Daoy (cell line): ENCODE measurements at regions not wholly inside any gene's neighbourhood (a gene's known extent, or its start where the extent isn't known, plus 50 kb on each side); places are given as distances from the start of the nearest gene placed in this dataset.
"Not testable (repeated sequence)": the region's sequence is repeated elsewhere in the genome, so short reads cannot be mapped to it uniquely, and the experiment has no call there.

Source experiments
- DNase-seq: peaks from one replicate; pipeline ENCODE4 v3.0.0-alpha.2; 2015; ENCODE audit warnings: low read depth

DNA sequence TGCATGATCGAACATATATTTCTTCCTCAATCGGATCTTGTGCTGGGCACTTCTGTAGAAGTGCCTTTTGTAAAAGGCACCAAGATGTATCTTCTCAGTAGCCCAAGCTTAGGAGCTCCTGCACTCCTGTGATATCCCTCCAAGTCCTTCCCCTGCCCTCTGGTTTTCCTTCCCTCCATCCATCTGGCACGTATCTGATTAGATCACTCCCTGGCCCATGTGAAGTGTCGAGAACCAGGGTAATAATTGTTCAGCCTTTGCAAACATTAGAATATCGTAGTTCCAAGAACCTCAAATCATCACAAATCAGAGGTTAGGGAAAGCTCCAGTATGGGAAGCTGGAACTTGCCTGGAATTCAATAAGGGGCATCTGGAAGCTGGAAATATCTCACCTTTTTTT is 221.1 kb upstream of the AUTS2 start:
- DNase-seq: no peak

DNA sequence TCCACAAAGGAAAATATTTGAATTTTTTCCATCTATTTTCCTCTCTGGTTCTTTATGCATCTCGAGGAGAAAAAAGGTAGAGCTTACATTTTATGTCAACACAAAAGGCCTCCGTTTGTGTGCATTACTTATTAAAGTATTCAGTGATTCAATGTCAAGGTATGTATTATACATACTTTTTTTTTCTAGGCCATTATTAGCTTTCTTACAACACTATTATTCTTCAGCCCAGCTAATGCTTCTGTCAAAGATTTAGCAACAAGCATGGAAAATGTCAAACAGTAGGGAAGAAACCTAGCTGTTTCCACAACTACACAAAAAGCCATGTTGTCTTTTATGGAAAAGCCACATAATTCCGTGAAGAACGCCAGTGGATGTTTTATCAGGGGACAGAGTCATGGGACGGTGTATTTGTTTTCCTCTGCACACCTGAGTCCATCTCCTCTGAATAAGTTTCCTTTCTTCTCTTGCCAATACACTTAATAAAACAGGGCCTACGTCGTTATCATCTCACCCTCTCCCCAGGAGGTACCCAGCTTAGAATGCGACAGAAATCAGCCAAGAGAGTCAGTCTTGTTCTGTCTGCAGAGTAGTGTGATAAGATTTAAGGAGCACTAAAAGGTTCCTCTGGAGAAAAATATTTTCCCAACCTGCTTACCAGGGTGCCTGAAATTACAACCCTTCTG is 209.7 kb upstream of the AUTS2 start:
- DNase-seq: no peak

DNA sequence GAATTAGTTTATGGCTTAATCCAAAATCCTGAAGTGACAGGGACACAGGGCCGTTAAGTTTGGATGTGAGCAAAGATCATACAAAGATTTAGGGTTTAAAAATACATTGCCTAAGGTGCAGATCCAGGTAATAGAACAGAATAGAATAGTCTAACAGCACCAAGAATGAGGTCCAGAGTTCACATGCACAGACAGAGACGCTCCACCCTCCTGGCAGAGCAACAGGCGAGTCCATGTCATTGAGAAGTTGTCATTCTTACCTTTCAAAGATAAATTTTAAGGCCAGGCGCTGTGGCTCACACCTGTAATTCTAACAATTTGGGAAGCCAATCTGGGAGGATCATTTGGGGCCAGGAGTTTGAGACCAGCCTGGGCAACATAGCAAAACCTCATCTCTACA is 209.1 kb upstream of the AUTS2 start:
- DNase-seq: no peak

DNA sequence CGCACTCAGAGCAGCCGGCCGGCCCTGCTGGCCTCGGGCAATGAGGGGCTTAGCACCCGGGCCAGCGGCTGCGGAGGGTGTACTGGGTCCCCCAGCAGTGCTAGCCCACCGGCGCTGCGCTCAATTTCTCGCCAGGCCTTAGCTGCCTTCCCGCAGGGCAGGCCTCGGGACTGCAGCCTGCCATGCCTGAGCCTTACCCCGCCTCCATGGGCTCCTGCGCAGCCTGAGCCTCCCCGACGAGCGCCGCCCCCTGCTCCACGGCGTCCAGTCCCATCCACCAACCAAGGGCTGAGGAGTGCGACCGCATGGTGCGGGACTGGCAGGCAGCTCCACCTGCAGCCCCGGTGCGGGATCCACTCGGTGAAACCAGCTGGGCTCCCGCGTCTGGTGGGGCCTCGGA is 204.4 kb upstream of the AUTS2 start:
- DNase-seq: not testable (repeated sequence)

DNA sequence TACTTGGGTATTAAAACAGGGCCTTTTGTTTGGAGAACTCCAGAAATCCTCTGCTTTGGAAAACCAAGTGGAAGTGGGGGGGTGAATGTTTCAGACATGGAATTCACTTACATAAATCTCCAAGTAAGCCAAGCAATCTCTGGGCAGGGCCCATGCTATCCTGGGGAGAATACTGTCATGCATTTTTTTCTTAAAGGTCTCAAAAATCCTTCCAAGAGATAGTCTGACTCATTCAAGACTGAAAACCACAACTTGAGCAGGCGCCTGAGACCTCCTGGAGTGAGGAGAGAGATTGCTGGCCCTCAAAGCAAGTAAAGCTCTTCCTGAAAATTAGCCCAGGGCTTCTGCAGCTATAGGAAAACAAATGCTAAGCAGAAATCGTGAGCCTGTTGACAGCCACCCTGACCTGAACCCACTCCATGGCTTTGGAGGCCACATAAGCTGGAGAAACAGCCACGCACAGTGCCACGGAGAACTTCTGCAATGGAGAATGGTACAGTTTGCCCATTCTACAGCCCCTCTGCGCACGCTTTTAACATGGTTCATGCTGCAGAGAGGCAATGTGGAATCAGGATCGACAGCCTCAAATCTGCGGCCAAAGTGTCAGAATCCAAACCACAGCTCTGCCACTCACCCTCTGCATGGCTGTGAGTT is 203.1 kb upstream of the AUTS2 start:
- DNase-seq: peak; percentile 89

DNA sequence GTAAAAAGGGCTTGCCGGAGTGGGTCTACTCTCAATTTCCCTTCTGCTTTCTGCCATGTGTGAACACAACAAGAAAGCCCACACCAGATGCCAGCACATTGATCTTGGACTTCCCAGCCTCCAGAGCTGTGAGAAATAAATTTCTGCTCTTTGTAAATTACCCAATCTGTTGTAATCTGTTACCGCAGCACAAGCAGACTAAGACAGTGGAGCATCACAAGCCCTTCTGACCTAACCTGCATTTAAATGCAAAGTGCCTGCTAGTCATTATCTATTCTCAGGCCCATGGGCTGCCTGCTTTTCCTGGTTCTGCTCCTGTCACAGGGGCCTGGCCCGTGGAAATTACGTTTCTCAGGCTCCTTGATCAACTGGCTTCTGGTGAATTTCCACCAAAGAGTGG is 199.3 kb upstream of the AUTS2 start:
- DNase-seq: no peak

DNA sequence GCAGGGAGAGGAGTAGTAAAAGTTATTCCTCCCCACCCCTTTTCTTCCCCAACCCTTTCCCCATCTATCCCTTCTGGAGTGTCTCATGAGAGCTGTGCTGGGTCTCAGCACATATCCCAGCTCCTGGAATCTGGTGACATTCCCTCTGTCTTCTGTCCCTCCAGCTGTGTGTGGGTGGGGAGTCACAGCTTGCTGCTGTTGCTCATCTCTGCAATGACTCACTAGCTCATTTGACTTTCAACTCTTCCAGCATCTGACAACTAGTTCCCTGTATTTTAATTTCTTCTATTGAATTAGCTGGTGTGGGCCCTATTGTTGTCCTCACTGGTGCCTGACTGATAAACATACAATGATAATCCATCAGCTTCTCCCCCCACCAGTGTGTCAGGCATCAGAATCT is 198.9 kb upstream of the AUTS2 start:
- peak; percentile 78 for DNase-seq

DNA sequence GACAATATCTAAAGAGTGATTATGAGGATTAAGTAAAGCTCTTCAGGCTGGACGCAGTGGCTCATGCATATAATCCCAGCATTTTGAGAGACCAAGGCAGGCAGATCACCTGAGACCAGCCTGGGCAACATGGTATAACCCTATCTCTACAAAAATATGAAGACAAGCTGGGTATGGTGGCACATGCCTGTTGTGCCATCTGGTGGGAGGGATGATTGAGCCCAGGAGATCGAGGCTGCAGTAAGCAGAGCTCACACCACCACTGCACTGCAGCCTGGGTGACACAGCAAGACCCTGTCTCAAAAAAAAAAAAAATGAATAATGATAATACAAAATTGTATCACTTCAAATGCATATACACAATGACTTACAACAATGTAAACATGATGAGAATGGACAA is 195.6 kb upstream of the AUTS2 start:
- DNase-seq: no peak

DNA sequence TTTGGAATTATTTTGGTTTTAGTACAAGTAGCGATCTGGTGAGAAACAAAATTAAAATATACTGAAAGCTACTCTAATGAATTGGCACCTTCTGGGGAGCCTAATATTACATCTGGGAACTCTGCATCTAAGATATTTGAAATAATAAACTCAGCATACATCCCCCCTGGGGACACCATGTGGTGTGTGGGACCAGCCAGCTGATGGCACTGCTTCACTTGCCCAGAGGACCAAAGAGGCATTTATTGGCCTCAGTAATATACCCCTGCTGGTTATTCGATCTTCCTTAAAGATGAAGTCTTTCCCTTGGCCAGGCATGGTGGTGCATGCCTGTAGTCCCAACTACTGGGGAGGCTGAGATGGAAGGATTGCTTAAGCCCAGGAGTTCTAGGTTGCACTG is 195.1 kb upstream of the AUTS2 start:
- DNase-seq: peak; percentile 48

DNA sequence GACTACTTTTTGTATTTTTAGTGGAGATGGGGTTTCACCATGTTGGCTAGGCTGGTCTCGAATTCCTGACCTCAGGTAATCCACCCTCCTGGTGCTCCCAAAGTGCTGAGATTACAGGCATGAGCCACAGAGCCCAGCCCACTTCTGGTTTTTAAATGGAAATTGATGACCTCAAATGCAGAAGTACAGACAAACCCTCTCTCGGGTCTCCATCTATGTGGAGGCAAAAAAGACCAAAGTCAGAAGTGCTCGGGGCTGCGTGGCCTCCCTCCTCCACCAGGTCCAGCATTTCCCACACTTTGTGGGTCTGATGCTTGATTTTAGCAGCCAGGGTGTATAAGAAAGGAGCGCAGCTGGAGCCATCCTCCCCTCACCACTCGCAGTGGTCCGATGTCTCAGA is 187.3 kb upstream of the AUTS2 start:
- DNase-seq: no peak

DNA sequence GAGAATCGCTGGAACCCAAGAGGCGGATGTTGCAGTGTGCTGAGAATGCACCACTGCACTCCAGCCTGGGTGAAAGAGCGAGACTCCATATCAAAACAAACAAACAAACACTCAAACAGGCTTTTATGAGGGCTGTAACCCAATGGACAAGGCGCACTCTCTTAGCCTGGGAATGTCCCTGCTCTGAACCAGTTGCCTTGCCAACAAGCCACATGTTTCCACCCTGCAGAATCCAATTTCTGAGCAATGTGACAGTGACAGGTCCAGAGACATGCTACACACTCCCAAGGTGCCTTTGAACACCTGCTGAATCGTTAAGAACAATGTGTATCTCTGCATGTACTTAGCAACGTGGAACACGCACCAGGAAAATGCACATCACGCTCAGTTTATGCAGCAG is 186.8 kb upstream of the AUTS2 start:
- DNase-seq: no peak

DNA sequence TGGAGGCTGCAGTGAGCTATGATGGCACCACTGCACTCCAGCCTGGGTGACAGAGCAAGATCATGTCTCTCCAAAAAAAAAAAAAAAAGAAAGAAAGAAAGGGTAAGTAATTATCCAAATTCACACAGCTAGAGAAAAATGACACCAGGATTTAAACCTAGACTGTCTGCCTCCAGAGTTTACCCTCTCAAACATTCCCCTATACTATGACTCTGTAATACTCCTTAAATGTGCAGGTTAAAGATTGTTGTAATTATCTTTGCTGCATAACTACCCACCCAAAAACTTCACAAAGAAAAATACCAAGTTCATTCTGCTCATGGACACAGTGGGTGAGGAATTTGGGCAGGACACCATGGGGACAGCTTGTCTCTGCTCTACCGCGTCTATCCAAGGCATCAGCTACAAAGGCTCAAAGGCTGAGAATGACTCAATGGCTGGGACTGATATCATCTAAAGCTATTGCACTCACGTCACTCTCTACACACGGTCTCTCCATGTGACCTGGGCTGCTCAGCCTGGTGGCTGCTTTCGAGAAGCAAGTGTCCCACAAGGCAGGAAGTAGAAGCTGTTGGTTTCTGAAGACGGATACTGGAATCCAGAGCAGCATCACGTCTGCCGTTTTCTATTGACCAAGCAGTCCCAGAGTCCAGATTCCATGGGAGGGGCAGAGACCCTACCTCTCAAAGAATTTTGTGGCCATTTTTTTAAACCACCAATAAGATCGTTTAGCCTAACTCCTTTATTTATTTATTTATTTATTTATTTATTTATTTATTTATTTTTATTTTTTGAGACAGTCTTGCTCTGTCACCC is 185.7 kb upstream of the AUTS2 start:
- peak; percentile 88 for DNase-seq

DNA sequence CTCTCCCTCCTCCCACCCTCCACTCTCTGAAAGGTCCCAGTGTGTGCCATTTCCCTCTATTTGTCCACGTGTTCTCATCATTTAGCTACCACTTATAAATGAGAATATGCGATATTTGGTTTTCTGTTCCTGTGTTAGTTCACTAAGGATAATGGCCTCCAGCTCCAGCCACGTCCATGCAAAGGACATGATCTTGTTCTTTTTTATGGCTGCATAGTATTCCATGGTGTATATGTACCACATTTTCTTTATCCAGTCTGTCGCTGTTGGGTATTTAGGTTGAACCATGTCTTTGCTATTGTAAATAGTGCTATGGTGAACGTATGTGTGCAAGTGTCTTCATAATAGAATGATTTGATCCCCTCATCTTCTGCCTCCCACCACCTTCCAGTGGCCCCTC is 183.7 kb upstream of the AUTS2 start:
- no peak for DNase-seq

DNA sequence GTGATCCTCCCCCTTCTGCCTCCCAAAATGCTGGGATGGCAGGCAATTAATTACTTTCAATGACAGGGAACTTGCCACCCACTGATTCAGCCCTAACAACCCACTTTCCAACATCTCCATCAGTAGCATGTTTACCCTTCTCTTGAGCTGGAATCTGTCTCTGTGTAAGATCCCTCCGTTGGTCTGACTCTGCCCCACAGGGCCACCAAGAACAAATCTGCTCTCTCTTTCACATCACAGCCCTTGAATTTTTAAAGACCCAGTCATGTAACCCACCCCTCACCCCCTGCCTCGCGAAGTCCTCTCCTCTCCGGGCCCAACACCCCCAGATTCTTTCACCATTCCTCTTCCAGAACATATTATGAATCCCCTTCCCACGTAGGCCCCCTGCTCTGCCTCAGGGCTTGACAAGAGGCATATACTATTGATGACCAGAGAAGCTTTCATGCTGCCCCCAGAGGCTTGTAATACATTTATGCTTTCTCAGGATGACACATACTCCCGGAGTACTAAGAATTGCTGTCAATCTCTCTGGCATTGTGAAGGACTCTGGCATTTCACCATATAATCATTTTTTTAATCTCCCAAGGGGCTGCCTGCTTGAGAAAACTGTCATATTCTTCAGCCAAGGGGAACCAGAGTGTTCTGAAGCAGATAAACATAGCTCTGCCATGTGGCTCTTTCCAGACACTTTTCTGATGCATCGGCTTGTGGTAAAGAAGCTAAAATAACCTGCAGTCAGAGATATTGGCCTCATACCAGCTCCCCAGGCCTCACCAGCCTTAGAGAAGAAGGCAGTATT is 179.2 kb upstream of the AUTS2 start:
- no peak for DNase-seq

DNA sequence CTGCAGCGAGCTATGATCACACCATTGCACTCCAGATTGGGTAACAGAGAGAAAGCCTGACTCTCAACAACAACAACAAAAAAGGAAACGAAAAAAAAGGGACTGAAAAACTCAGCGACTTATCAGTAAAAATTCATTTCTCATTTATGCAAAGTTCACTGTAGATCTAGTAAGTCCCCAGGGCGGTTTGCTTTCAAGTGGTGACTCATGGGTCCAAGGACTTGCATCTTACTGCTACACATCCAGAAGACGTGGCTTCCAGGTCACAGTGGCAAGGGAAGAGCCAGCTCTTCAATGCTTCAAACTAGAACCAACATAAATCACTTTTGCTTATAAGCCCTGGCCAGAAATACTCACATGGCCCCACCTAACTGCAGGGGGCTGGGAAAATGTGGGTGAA is 178.3 kb upstream of the AUTS2 start:
- DNase-seq: peak; percentile 54

DNA sequence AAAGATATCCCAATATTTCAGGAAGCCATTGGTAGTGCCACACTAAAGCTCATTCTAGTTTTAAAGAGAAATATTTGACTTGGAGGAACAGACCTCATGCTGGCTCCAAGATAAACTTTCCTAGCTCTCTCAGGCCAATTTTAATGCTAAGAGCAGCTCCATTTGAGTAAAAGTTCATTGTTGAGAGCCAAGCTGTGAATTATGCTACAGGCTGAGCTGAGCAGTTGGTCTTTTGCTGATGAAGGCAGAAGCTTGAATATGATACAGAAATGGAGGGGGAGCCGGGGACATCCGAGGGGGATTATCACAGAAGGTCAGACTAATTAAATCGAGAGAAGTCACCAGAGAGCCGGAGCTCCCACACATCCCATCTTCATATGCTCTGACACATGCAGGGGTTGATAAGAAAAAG is 175.7 kb upstream of the AUTS2 start:
- DNase-seq: no peak

DNA sequence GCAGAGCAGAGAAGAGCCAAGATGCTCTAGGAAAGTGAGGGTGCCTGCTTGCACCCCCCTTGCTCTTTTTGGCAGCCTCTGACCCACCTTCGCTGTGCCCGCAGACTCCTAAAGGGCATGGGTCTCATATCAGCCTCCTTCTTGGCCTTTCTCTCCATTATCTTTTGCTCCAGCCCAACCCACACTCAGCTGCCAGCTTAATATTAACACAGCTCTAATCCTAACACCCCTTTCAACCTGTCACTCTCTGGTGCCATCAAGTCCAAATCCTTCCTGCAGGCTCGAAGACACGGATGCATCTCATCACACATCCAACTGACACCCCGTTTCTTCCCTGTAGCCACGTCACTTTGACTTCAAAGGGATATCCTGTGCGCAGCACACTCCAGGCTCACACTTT is 171.6 kb upstream of the AUTS2 start:
- DNase-seq: no peak

DNA sequence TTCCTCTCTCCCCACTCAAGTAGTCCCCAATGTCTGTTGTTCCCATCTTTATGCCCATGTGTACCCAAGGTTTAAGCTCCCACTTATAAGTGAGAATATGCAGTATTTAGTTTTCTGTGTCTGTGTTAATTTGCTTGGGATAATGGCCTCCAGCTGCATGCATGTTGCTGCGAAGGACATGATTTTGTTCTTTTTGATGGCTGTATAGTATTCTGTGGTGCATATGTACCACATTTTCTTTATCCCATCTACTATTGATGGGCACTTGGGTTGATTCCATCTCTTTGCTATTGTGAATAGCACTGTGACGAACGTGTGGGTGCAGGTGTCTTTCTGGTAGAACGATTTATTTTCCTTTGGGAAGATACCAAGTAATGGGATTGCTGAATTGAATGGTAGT is 170.2 kb upstream of the AUTS2 start:
- DNase-seq: no peak

DNA sequence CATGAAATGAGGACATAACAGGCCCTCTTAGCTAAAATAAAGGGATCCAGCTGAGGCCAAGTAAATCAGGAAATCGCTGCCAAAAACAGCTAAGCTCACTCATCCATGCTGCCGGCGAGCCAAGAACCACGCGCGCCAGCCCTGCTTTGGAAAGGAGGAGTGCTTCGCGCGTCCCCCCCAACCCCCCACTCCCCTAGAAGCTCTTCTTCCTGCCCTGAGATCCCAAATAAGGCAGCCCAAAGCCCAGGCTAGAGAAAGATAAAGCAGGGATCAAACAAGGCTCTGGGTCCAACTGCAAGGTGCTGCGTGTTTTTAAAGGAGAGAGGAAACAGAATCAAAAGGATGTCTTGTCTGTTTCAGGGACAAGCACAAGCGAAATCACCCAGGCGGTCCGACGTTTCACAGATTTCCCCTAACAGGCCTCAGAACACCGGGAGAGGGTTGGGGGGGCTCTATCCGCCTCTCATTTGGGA is 168.3 kb upstream of the AUTS2 start:
- DNase-seq: peak; percentile 55

DNA sequence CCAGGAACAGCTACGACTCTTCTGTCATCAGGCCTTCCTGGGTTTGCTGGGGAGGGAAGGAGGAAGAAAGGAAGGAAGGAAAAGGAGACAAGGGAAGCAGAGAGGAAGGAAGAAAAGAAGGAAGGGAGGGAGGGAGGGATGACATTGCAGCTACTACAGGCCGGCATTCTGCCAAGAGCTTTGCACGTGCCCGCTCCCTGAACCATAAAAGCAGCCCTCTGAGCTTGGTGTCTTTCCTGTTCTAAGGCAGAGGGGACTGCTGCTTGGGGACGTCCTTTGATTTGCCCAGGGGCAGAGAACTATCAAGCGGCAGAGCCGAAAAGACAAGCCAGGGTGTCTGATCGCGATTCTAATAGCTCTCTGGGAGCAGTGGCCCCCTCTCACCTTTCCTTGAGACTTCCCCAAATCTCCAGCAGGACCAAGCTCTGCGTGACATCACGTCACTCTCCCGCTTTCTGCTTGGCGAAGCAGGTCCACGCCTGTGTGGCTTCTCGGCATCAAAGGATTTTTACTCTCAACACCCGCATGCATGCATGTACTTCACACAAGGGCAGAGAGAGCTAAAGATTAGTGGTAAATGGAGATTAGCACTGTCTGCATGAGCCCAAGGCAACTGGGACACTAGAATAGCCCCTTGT is 167.8 kb upstream of the AUTS2 start:
- peak; percentile 37 for DNase-seq

DNA sequence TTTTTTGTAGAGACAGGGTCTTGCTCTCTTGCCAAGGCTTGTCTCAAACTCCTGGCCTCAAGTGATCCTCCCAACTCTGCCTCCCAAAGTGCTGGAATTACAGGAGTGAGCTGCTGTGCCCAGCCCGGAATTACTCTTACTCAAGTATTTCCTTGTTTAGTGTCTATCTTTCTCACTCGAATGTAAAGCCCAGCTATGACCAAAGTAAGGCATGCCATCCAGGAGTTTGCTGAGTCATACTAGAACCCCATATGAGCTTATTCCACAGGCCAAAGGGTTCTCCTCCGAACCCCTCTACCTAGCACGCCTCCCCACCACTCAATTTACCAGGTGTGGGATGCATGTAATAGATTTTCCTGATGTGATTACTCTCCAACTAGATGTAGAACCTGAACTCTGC is 166.6 kb upstream of the AUTS2 start:
- no peak for DNase-seq

DNA sequence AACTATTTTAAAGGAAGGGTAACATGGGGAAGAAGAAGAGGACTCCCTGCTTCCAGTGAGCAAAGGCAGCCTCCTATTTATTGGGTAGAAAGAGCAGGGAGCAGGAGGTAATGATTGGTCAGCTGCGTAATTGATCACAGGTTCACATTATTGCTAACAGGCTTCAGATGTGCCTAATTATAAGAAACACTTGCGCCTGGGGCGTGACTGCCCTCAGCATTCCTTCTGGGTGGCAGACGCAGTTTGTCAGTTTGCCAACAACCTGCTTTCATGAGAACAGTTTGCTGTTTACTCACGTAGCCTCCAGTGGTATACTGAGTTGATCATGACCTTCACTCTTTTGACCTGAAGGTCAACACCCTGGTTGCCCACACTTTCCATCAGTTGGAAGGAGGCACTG is 166.0 kb upstream of the AUTS2 start:
- DNase-seq: not testable (repeated sequence)
